Panc1 (cell line): ENCODE measurements at regions not wholly inside any gene's neighbourhood (a gene's known extent, or its start where the extent isn't known, plus 50 kb on each side); places are given as distances from the start of the nearest gene placed in this dataset.

Source experiments
- ATAC-seq: fragments of 200-7000 bp; cut with Tn5 transposase; 2 replicates; pipeline ENCODE4 v1.9.1; 2020; ENCODE audit warnings: mild to moderate bottlenecking, moderate library complexity
- BruUV-seq: library from RNA; stranded (reverse); fragments of 400-500 nt; replicated peaks from 2 replicates; lab custom pipeline; 2021; lab: Mats Ljungman, UMichigan
- CTCF ChIA-PET: fragments of 300-600 bp; sonication (Branson Sonifier 250); formaldehyde crosslinking; loops from one replicate; lab custom pipeline; 2022; ENCODE audit warnings: antibody characterized with exemption; lab: Charles Lee
- POLR2A ChIA-PET: fragments of 300-600 bp; sonication (Branson Sonifier 250); formaldehyde crosslinking; loops from one replicate; lab custom pipeline; 2022; ENCODE audit warnings: antibody characterized with exemption; lab: Charles Lee
- DNase-seq: peaks from one replicate; pipeline ENCODE4 v3.0.0-alpha.2; 2010; ENCODE audit warnings: low read depth, low spot score
- H3K27ac ChIP-seq: 2 replicates; pipeline ENCODE4 v1.5.1; 2011; ENCODE audit warnings: mild to moderate bottlenecking, low read length, inconsistent platforms
- H3K27me3 ChIP-seq: fragments of 200-500 bp; sonication (Bioruptor generic); 2 replicates; pipeline ENCODE4 v1.6.0; 2014; ENCODE audit warnings: low read length, inconsistent platforms; ENCODE audit not compliant: control insufficient read depth, insufficient read depth
- H3K36me3 ChIP-seq: fragments of 200-500 bp; sonication (Bioruptor generic); 2 replicates; pipeline ENCODE4 v1.5.1; 2014; ENCODE audit warnings: inconsistent platforms, mild to moderate bottlenecking, low read length, moderate library complexity; ENCODE audit not compliant: control insufficient read depth, insufficient read depth
- H3K4me1 ChIP-seq: 2 replicates; pipeline ENCODE4 v1.5.1; 2011; ENCODE audit warnings: inconsistent platforms, mild to moderate bottlenecking, low read length, moderate library complexity; ENCODE audit not compliant: control insufficient read depth, insufficient read depth
- H3K4me3 ChIP-seq, 2 experiments: 2 replicates each; pipeline ENCODE4 v1.5.1; 2011 to 2012; ENCODE audit warnings: low read depth in 2 of 2, low read length in 2 of 2, mild to moderate bottlenecking in 2 of 2, inconsistent platforms in 1 of 2, moderate library complexity in 1 of 2
- H3K9me3 ChIP-seq: fragments of 200-500 bp; sonication (Bioruptor generic); 2 replicates; pipeline ENCODE4 v1.5.1; 2014; ENCODE audit warnings: low read depth, mild to moderate bottlenecking, inconsistent platforms, low read length, moderate library complexity; ENCODE audit not compliant: control insufficient read depth, insufficient read depth
- CTCF ChIP-seq: fragments of 450-650 bp; IDR thresholded peaks from 2 replicates; pipeline ENCODE4 v1.5.1; 2017; ENCODE audit warnings: mild to moderate bottlenecking
- POLR2AphosphoS5 ChIP-seq: IDR thresholded peaks from 2 replicates; pipeline ENCODE4 v1.6.1; 2012; ENCODE audit warnings: mild to moderate bottlenecking, low read depth, low read length, moderate library complexity
- REST ChIP-seq, 2 experiments: IDR thresholded peaks; 2 replicates each; pipeline ENCODE4 v1.6.1; 2011 to 2012; ENCODE audit warnings: low read depth in 2 of 2, control low read depth in 1 of 2, low read length in 1 of 2, mild to moderate bottlenecking in 1 of 2, moderate library complexity in 1 of 2; ENCODE audit not compliant: insufficient read depth in 1 of 2
- SIN3A ChIP-seq: IDR thresholded peaks from 2 replicates; pipeline ENCODE4 v1.6.1; 2012; ENCODE audit warnings: low read depth, mild to moderate bottlenecking, low read length, moderate library complexity, borderline replicate concordance; ENCODE audit not compliant: insufficient read depth
- TCF7L2 ChIP-seq: IDR thresholded peaks from 2 replicates; pipeline ENCODE4 v1.6.1; 2011; ENCODE audit warnings: mild to moderate bottlenecking, low read depth, low read length, inconsistent platforms
- in situ Hi-C: cut with HindIII; loops from 2 replicates; pipeline ENCODE4 v1.10.0; 2016; ENCODE audit warnings: low sequenced_read_pairs, low pct_unique_long_range_greater_than_20kb
- intact Hi-C: fragments of 100-400 bp; cut with micrococcal nuclease; formaldehyde crosslinking; loops from one replicate; pipeline ENCODE4 v1.10.0; 2022; ENCODE audit not compliant: unreplicated experiment

- Histone ChIP-seq H3K4me1 (no peaks in the 10 kb centered on the region), H3K27me3 (no peaks in the 10 kb centered on the region), H3K4me3 (no peak overlapping the region), H3K27ac (no peak overlapping the region), H3K36me3 (no peaks in the 10 kb centered on the region), H3K9me3 (no peaks in the 10 kb centered on the region)
- intact Hi-C loops: no loop called here
- BruUV-seq: no TSS peak
- no peak for TF ChIP-seq POLR2AphosphoS5
- TF ChIP-seq CTCF: no peak
- TF ChIP-seq SIN3A: no peak
- no peak for TF ChIP-seq TCF7L2
- no peak for TF ChIP-seq REST (IDR thresholded peaks at IDR 0.05; ENCODE audit: insufficient read depth in 1 of 2, low read depth in 2 of 2, low read length in 1 of 2)
- DNase-seq: no peak
- CTCF ChIA-PET: no interaction called here
- ATAC-seq: no peak
- in situ Hi-C loops: no loop called here
- POLR2A ChIA-PET: no interaction called here
Observed at GRCh38 chr2:163045830-163046229, 207.3 kb upstream of the KCNH7 start.

DNA sequence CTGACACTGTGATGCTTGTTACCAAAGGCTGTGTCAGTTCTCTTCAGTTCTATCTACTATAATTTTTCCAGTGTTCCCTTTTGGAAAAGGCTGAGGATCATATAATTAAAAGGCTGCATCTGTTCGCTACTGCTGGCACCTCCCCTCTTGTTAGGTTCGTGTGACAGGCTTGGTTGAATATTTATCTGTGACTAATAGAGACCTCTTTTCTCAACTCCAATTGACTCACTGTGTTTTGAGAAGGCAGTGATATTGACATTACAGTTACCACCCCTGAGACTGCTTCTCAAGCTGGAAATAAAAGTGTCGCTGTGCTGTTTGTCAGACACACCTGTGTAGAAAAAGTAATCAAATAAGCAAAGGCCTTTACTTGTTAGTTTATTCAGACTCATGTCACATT, 205.5 kb upstream of the KCNH7 start:
- Histone ChIP-seq H3K27ac (no peak overlapping the region), H3K4me3 (no peak overlapping the region), H3K36me3 (no peaks in the 10 kb centered on the region), H3K27me3 (no peaks in the 10 kb centered on the region), H3K9me3 (no peaks in the 10 kb centered on the region), H3K4me1 (no peaks in the 10 kb centered on the region)
- CTCF ChIA-PET: no interaction called here
- no TSS peak for BruUV-seq
- DNase-seq (no peak), ATAC-seq (no peak)
- in situ Hi-C loops: no loop called here
- intact Hi-C loops: no loop called here
- POLR2A ChIA-PET: no interaction called here
- no peak for TF ChIP-seq REST (IDR thresholded peaks at IDR 0.05; ENCODE audit: insufficient read depth in 1 of 2, low read depth in 2 of 2, low read length in 1 of 2)
- TF ChIP-seq SIN3A: no peak
- TF ChIP-seq CTCF: no peak
- TF ChIP-seq POLR2AphosphoS5: no peak
- TF ChIP-seq TCF7L2: no peak
